ENCODE measurements at regions not wholly inside any gene's neighbourhood (a gene's known extent, or its start where the extent isn't known, plus 50 kb on each side); places are given as distances from the start of the nearest gene placed in this dataset.

GRCh38 chr14:104244221-104245011, 106.0 kb downstream of the KIF26A start:
- peak; percentile 66 for DNase-seq
- Histone ChIP-seq H3K36me3 (no peaks in the 10 kb centered on the region), H3K27me3 (no peaks in the 10 kb centered on the region), H3K4me1 (no peaks in the 10 kb centered on the region), H3K4me3 (no peak overlapping the region), H3K9me3 (peaks cover 9% of the 10 kb centered on the region), H3K27ac (no peak overlapping the region)
- TF ChIP-seq CTCF (IDR thresholded peaks at IDR 0.05): no peak
- ATAC-seq: peak; percentile 24
- intact Hi-C loops (cut with DNase I): no loop called here

DNA sequence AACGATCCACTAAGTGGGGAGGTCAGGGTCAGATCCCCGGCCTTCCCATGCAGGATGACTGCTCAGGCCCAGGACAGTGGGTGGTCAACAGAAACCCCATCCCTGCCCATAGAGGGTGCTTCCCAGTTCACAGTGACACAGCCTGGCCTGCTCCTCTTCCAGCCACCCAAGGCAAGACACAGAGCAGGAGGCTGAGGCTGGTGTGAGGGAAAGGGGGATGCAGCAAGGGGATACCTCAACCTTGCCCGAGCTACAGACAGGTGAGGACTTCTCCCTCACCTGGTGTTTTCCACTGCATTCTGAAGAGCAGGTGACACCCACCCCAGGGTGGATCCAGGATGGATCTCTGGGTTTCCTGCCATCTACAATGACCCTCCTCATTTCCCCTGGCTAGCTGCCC, 106.7 kb downstream of the KIF26A start:
- Histone ChIP-seq H3K4me1 (no peaks in the 10 kb centered on the region), H3K4me3 (no peak overlapping the region), H3K27me3 (no peaks in the 10 kb centered on the region), H3K27ac (no peak overlapping the region), H3K36me3 (no peaks in the 10 kb centered on the region), H3K9me3 (peaks cover 9% of the 10 kb centered on the region)
- no peak for ATAC-seq
- intact Hi-C loops (cut with DNase I): no loop called here
- no peak for DNase-seq
- TF ChIP-seq CTCF (IDR thresholded peaks at IDR 0.05): no peak

- Histone ChIP-seq H3K9me3 (peaks cover 9% of the 10 kb centered on the region), H3K27ac (no peak overlapping the region), H3K27me3 (no peaks in the 10 kb centered on the region), H3K4me1 (no peaks in the 10 kb centered on the region), H3K4me3 (no peak overlapping the region), H3K36me3 (no peaks in the 10 kb centered on the region)
- DNase-seq (no peak), ATAC-seq (no peak)
- TF ChIP-seq CTCF (IDR thresholded peaks at IDR 0.05): no peak
- intact Hi-C loops (cut with DNase I): no loop called here
Observed at GRCh38 chr14:104245723-104246122, 107.3 kb downstream of the KIF26A start.

DNA sequence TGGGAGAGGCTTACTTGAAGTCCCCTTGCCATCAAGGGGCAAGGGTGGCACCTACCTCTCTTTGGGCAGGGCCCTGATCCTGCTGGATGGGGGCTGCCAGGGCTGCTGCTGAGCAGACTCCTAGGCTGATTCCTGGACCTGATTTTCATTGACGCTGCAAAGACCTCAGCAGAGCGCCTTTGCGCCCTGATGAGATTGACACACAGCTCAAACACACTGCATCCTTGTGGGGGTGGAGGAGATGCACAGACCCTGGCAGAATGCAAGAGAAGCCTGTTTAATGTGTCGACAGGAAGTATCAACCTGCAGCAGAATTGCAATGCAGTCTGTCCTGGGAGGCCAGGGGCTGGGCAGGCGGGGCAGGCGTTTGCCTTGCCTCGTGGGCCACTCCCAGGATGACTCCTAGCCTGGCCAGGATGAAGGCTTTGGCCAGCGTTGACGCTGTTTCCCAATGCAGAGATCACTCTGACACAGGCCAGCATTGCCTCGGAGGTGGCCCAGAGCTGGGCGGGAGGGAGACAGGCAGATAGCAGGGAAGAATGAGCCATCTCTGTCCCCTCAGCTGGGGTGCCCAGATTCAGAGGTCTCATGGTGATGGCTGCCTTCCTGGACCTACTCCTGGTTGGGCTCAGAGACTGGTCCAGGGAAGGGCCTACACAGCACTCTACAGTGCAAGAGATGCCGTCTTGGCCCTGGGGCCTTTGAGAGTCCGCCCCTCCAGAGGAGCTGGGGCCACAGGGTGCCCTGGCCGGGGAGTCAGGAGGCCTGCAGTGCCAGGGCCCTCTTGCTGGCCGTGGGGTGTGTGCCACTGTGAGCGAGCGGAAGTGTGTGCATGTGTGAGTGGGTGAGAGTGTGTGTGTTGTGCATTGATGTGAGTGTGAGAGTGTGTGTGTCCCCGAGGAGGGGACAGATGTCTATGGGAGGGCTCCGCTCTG, 108.3 kb downstream of the KIF26A start:
- no peak for TF ChIP-seq CTCF (IDR thresholded peaks at IDR 0.05)
- ATAC-seq (no peak), DNase-seq (peak; percentile 56)
- no peaks in the 10 kb centered on the region for H3K4me1 ChIP-seq
- H3K27me3 ChIP-seq: no peaks in the 10 kb centered on the region
- H3K36me3 ChIP-seq: no peaks in the 10 kb centered on the region
- H3K4me3 ChIP-seq: no peak overlapping the region
- intact Hi-C loops (cut with DNase I): no loop called here
- H3K9me3 ChIP-seq: peaks cover 9% of the 10 kb centered on the region
- no peak overlapping the region for H3K27ac ChIP-seq

DNA sequence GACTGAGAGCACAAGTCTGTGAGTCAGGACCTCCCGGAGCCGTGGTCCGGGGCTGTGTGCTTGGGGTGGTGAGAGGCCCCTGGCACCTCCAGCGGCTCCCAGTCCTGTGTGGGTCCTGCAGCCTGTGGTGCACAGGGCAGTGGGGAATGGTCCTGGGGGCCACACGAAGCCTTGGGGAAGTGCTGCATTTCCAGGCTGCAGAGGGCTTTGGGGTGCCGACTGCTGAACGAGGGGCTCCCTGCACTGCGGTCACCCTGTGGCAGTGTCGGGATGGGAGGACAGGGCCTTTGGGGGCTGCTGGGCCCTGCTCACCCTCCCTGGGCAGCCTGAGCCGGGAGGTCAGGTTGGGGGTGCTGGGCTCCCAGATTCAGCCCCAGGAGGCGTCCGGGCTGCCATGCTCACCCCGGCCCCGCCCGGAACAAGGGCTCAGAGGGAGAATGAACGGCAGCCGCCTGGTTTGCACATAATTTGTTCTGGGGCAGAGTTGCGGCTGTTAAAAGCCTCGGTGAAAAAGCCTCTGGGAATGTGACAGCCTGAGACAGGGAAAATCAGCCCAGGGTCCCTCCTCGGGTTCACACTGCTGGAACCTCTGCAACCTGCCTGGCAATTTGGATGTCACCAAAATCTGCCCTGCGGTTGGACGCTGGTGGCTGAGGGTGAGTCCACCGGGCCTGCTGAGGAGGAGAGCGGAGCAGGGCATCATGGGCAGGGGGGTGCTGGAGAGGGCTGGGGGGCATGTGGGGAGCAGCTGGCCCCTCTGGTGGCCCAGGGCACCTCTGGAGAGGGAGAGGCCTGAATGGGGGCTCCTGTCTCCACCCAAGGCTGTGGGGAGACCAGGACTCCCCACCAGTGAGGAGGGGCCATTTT, 109.2 kb downstream of the KIF26A start:
- no peak overlapping the region for H3K27ac ChIP-seq
- TF ChIP-seq CTCF (IDR thresholded peaks at IDR 0.05): no peak
- intact Hi-C loops (cut with DNase I): no loop called here
- peaks cover 9% of the 10 kb centered on the region for H3K9me3 ChIP-seq
- no peaks in the 10 kb centered on the region for H3K4me1 ChIP-seq
- DNase-seq: peak; percentile 55
- no peaks in the 10 kb centered on the region for H3K27me3 ChIP-seq
- H3K36me3 ChIP-seq: no peaks in the 10 kb centered on the region
- no peak overlapping the region for H3K4me3 ChIP-seq
- no peak for ATAC-seq
